Neutrophil (primary cell): ENCODE measurements at regions not wholly inside any gene's neighbourhood (a gene's known extent, or its start where the extent isn't known, plus 50 kb on each side); places are given as distances from the start of the nearest gene placed in this dataset.

Experiments
- H3K27ac ChIP-seq: fragments of 200-600 bp; sonication (generic); 2 replicates; pipeline ENCODE4 v1.5.1; 2016; ENCODE audit warnings: mild to moderate bottlenecking, moderate library complexity
- H3K27me3 ChIP-seq: fragments of 200-600 bp; sonication (generic); 2 replicates; pipeline ENCODE4 v1.6.0; 2016; ENCODE audit warnings: mild to moderate bottlenecking
- H3K36me3 ChIP-seq: fragments of 200-600 bp; sonication (generic); 2 replicates; pipeline ENCODE4 v1.5.1; 2017
- H3K4me1 ChIP-seq, 2 experiments: fragments of 200-600 bp in 1 of 2; sonication (generic) in 1 of 2; 1 replicate in 1 of 2; 2 replicates in 1 of 2; pipeline versions ENCODE4 v1.5.1 to v1.6.1; 2013 to 2016; ENCODE audit warnings: low read depth in 1 of 2, low read length in 1 of 2, mild to moderate bottlenecking in 1 of 2, moderate library complexity in 1 of 2; ENCODE audit not compliant: control insufficient read depth in 1 of 2, insufficient read depth in 1 of 2
- H3K4me3 ChIP-seq, 2 experiments: fragments of 200-600 bp in 1 of 2; sonication (generic) in 1 of 2; 1 replicate in 1 of 2; 2 replicates in 1 of 2; pipeline ENCODE4 v1.5.1; 2013 to 2016; ENCODE audit warnings: low read depth in 1 of 2, low read length in 1 of 2, mild to moderate bottlenecking in 1 of 2, moderate library complexity in 1 of 2
- H3K9me3 ChIP-seq: fragments of 200-600 bp; sonication (generic); 2 replicates; pipeline ENCODE4 v1.5.1; 2016
- TF ChIP-seq, protein P1 (sequence below): fragments of 200-600 bp; sonication (generic); IDR thresholded peaks from 2 replicates; pipeline ENCODE4 v1.5.1; 2016; ENCODE audit warnings: antibody characterized with exemption

DNA sequence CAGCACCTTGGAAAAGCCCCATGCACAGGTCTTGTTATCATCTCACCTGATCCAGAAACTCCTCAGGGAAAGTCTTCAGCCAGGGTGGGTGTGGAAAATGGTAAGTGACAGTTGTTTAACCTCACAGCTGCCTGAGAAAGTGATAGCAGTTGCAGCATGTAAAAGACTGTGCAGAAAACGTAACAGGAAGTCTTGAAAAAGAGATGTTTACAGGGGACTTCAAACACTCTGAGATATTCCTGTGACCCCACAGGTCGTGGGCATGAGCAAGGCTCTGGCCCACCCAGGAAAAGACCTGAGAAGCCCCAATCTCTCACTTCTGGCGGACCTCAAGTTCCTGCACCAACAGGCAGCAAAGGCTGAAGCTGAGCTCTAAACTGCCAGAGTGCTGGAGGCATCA, 826.9 kb downstream of the UQCRFS1 start:
- H3K4me1 ChIP-seq, result no peaks in the 10 kb centered on the region
- no peak overlapping the region for H3K27ac ChIP-seq
- no peaks in the 10 kb centered on the region for H3K27me3 ChIP-seq
- no peaks in the 10 kb centered on the region for H3K9me3 ChIP-seq
- H3K36me3 ChIP-seq, result no peaks in the 10 kb centered on the region
- TF ChIP-seq, protein P1, sequence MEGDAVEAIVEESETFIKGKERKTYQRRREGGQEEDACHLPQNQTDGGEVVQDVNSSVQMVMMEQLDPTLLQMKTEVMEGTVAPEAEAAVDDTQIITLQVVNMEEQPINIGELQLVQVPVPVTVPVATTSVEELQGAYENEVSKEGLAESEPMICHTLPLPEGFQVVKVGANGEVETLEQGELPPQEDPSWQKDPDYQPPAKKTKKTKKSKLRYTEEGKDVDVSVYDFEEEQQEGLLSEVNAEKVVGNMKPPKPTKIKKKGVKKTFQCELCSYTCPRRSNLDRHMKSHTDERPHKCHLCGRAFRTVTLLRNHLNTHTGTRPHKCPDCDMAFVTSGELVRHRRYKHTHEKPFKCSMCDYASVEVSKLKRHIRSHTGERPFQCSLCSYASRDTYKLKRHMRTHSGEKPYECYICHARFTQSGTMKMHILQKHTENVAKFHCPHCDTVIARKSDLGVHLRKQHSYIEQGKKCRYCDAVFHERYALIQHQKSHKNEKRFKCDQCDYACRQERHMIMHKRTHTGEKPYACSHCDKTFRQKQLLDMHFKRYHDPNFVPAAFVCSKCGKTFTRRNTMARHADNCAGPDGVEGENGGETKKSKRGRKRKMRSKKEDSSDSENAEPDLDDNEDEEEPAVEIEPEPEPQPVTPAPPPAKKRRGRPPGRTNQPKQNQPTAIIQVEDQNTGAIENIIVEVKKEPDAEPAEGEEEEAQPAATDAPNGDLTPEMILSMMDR, result no peak
- H3K4me3 ChIP-seq, result no peak overlapping the region

DNA sequence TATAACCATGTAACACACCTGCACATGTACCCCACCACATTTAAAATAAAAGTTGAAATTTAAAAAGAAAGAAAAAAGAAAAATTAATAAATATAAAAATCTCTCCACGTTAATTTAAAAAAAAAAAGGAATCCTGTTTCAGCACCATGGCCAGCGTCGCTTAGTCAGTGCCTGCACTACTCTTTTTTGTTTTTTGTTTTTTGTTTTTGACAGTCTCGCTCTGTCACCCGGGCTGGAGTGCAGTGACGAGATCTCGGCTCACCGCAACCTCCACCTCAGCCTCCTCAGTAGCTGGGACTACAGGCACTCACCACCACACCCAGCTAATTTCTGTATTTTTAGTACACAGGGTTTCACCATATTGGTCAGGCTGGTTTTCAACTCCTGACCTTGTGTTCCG, 835.9 kb downstream of the UQCRFS1 start:
- H3K9me3 ChIP-seq, result no peaks in the 10 kb centered on the region

DNA sequence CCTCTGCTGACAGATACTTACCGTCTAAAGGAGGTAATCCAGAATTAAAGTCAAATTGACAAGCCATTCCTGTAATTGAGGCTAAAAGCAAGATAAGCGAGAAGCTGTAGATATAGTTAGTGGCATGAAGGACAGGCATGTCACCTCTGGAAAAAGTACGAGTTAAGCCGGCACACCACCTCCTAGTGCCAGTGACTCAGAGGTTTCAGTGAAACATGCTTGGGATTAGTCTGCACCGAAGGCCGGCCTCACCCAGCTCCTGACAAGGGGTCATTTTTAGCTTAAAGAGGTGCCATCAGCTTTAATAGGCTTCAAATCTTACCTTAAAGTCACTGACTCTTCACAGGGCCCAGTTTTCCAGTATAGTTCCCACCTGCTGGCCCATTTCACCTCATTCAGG, 838.0 kb downstream of the UQCRFS1 start:
- H3K27me3 ChIP-seq, result no peaks in the 10 kb centered on the region
- no peak overlapping the region for H3K4me3 ChIP-seq
- H3K36me3 ChIP-seq, result no peaks in the 10 kb centered on the region
- H3K4me1 ChIP-seq, result no peaks in the 10 kb centered on the region
- no peaks in the 10 kb centered on the region for H3K9me3 ChIP-seq
- TF ChIP-seq, protein P1, result no peak
- no peak overlapping the region for H3K27ac ChIP-seq

More for the DNA sequence above, 835.9 kb downstream of the UQCRFS1 start:
- H3K27me3 ChIP-seq, result no peaks in the 10 kb centered on the region
- H3K4me1 ChIP-seq, result no peaks in the 10 kb centered on the region
- TF ChIP-seq, protein P1, result no peak
- no peak overlapping the region for H3K4me3 ChIP-seq
- H3K36me3 ChIP-seq, result no peaks in the 10 kb centered on the region
- H3K27ac ChIP-seq, result no peak overlapping the region

DNA sequence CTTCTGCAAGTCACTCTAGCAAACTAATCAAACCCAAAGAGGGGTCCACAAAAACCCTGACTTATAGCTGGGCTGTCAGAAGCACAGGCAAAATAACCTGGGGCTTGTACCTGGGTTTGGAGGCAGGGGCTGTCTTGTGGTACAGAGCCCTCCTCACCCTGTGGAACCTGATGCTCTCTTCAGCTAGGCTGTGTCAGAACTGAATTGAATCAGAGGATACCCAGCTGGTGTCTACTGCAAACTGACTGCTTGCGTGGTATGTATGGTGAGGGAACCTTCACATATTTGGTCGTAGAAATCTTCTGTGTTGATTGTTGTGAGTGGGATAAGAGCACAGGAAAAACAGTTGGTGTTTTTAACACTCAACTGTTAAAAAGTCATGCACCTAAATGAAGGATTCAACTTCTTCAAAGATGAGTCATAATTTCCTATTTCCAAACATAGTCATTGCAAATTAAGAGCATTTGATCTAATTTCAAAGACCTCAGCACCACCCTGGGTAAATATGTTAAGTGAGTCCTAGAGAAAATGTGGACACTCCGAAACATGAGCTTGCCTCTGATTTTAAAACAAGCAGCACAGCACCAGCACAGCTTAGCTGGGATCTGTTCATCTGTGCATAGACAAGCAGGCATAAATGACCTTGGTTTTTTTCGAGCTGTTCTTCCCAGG, 840.2 kb downstream of the UQCRFS1 start:
- Histone ChIP-seq H3K27me3 (no peaks in the 10 kb centered on the region), H3K4me1 (no peaks in the 10 kb centered on the region), H3K36me3 (no peaks in the 10 kb centered on the region), H3K9me3 (no peaks in the 10 kb centered on the region), H3K27ac (no peak overlapping the region), H3K4me3 (no peak overlapping the region)
- TF ChIP-seq, protein P1, result no peak

DNA sequence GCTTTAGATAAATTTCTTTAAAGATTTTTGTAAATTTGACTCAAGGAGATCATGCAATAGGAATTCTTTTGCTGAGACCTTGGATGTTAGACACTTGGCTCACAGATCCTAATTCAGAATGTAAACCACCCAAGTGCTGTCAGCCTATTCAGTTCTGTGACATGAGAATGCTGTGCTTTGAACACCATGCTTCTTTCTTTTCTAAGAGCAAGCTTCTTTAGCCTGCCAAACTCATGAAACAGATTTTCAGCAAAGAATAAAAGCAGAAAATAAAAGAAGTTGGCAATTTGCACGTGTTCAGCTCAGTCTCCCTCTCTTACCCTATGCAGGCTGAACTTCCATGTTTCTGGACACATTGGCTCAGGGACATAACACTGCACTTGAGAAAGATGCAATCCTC, 845.8 kb downstream of the UQCRFS1 start:
- H3K4me3 ChIP-seq, result no peak overlapping the region
- no peak overlapping the region for H3K27ac ChIP-seq
- no peaks in the 10 kb centered on the region for H3K9me3 ChIP-seq
- TF ChIP-seq, protein P1, result no peak
- H3K4me1 ChIP-seq, result no peaks in the 10 kb centered on the region
- H3K27me3 ChIP-seq, result no peaks in the 10 kb centered on the region
- no peaks in the 10 kb centered on the region for H3K36me3 ChIP-seq
